HEK293 (cell line): ENCODE measurements at regions not wholly inside any gene's neighbourhood (a gene's known extent, or its start where the extent isn't known, plus 50 kb on each side); places are given as distances from the start of the nearest gene placed in this dataset.

Experiments used
- ZNF558 ChIP-seq: fragments of 450-650 bp; formaldehyde crosslinking; IDR thresholded peaks from 2 replicates; pipeline ENCODE4 v1.5.1; 2016; ENCODE audit warnings: missing biosample characterization, missing genetic modification characterization
- TF ChIP-seq, protein P1 (sequence below): fragments of 450-650 bp; formaldehyde crosslinking; IDR thresholded peaks from 2 replicates; pipeline ENCODE4 v1.5.1; 2016; ENCODE audit warnings: missing biosample characterization, missing genetic modification characterization

DNA sequence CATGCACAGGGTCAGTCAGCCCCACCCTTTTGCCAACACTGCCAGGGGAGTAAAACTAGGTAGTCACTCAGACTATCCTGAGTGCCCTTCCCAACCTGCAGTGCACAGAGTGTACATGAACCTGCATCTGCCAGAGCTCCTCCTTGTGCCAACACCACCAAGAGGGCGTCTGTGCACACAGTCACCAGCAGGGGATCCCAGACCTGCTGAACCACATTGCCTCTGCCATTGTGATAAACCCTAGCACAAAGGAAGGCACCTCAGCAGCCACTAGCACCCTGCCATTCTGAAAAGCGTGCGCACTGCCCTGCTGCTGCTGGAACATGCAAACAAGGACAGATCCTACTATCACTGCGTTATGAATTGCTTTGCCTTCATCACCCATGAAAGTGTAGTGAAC is 247.8 kb upstream of the POU3F4 start:
- TF ChIP-seq, protein P1, sequence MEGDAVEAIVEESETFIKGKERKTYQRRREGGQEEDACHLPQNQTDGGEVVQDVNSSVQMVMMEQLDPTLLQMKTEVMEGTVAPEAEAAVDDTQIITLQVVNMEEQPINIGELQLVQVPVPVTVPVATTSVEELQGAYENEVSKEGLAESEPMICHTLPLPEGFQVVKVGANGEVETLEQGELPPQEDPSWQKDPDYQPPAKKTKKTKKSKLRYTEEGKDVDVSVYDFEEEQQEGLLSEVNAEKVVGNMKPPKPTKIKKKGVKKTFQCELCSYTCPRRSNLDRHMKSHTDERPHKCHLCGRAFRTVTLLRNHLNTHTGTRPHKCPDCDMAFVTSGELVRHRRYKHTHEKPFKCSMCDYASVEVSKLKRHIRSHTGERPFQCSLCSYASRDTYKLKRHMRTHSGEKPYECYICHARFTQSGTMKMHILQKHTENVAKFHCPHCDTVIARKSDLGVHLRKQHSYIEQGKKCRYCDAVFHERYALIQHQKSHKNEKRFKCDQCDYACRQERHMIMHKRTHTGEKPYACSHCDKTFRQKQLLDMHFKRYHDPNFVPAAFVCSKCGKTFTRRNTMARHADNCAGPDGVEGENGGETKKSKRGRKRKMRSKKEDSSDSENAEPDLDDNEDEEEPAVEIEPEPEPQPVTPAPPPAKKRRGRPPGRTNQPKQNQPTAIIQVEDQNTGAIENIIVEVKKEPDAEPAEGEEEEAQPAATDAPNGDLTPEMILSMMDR (tag by site-specific recombination) = no peak
- TF ChIP-seq ZNF558 (tag by site-specific recombination) = no peak
